GM12872 (cell line): ENCODE measurements at regions not wholly inside any gene's neighbourhood (a gene's known extent, or its start where the extent isn't known, plus 50 kb on each side); places are given as distances from the start of the nearest gene placed in this dataset.

Experiments
- TF ChIP-seq, protein P1 (sequence below): IDR thresholded peaks from 3 replicates; pipeline ENCODE4 v1.5.1; 2011; ENCODE audit warnings: low read depth, mild to moderate bottlenecking, low read length, moderate library complexity; ENCODE audit not compliant: insufficient read depth

DNA sequence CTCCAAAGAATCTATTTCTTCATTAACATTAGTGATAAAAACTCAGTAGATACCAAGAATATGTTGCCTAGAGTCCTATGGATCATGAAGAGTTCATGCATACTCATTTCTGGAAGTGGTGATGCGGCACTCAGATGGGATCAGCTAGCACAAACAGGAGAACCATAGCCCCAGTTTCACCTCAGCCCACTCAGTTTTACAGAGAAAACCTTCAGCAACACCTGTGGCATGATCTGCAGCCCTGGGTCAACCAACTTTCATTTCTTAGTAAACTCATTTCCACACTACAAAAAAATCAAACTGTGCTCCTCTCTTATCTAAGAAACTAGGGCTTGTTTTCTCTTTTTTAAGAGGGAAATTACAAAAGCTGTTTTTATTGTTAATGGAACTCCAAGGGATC is 569.4 kb downstream of the CCDC85A start:
- TF ChIP-seq, protein P1, sequence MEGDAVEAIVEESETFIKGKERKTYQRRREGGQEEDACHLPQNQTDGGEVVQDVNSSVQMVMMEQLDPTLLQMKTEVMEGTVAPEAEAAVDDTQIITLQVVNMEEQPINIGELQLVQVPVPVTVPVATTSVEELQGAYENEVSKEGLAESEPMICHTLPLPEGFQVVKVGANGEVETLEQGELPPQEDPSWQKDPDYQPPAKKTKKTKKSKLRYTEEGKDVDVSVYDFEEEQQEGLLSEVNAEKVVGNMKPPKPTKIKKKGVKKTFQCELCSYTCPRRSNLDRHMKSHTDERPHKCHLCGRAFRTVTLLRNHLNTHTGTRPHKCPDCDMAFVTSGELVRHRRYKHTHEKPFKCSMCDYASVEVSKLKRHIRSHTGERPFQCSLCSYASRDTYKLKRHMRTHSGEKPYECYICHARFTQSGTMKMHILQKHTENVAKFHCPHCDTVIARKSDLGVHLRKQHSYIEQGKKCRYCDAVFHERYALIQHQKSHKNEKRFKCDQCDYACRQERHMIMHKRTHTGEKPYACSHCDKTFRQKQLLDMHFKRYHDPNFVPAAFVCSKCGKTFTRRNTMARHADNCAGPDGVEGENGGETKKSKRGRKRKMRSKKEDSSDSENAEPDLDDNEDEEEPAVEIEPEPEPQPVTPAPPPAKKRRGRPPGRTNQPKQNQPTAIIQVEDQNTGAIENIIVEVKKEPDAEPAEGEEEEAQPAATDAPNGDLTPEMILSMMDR, result no peak

DNA sequence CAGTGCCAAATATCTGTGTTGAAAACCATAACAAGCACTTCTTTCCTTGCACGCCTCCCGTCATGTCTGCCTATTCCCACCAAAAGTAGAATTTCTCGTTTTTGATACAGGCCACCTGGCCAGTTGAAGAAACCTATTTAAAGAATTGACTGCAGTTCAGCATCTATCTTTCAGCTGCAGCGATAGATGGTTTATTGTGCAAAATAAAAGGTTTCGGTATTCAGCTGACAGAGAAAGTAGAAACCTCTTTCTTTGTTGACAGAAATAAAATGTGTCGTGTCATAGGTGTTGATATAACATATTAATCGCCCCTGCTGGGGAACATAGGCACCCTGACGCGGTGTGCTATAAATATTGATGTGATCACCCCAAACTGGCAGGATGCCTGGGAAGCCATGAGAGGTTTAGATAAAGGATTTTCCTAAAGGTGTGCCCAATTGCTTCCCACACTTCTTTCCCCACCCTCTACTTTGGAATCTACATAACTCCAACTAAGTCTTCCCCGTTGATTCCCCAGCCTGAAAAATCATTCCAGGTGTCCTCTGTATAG is 570.4 kb downstream of the CCDC85A start:
- TF ChIP-seq, protein P1, result no peak

DNA sequence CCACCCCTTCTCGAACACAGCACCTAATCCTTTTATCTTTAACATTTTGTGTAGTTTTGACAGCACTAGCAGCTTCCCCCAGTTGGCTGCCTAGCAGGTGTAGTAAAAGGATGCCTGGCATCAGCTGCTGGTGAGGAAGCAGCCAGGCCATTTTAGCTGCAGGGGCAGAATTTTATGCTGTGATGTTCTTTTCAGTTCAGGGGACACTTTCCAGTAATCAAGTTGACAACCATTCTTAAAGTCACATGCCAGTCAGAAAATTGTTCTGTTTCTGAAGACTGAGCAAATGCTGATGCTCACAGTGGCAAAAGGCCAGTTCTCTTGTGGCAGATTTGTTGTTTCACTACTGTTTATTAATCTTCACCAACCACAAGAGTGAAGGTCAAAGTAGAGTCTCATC is 570.8 kb downstream of the CCDC85A start:
- TF ChIP-seq, protein P1, result no peak

DNA sequence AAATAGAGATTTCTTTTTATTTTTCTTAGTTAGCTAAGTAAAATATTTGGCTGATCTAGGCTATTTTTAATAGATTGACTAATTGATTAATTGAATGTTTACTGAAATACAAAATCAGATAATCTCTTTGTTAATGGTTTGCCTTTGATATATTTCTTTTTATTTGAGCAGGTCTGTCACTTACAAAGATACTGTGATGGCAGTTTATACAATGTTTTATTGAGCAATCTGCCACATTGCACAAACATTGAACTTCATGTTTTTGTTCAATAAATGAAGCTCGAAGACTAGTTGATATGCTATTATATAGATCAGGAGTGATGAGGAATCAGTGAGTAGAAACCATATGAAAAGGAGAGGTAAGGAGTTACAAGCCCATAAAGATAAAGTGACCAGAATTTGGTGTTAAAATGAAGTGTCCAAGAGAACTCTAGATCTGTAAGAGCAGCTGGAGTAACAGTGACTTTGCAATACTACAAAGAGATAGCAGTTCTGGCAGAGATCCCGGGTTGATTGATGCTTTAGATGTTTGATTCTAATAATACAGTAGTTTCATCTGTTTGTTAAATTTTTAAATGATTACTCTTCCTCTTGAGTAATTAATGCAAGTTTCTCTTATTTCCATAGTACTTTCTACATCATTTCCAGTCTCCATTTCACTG is 574.2 kb downstream of the CCDC85A start:
- TF ChIP-seq, protein P1, result no peak

DNA sequence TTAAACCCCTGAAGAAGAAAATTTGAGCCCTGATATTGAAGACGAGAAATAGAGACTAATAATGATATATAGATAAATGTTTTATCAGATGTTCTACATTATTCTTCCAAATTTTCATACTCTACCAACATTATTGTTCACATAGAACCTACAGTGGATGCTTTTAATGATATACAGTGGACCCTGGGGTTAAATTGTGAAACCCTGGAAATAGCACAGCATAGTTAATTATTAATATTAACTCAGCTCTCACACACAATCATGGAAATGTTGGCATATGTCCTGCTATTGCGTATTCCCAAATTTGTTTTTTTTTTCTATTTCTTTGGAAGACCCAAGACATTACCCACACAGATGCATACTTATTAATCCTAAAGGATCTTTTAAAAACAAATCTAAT is 579.9 kb downstream of the CCDC85A start:
- TF ChIP-seq, protein P1, result no peak

DNA sequence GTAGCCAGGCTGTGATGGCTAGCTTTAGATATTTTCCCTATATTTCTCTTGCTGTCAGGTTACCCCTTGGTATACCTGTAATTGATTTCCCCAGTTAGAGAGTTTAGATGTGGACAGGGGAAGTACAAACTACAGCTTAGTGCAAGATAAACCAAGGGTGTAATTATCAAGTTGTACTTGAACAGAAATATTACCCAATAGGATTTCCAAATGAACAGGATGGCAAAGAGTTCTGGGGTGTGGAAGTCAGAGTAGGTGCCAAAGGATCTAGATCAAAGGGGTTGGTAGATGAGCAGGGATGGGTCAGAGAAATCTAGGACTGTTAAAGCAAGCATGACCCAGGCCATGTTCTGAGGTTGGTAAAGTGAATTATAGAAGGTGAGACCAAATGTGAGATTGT is 585.2 kb downstream of the CCDC85A start:
- TF ChIP-seq, protein P1, result no peak

DNA sequence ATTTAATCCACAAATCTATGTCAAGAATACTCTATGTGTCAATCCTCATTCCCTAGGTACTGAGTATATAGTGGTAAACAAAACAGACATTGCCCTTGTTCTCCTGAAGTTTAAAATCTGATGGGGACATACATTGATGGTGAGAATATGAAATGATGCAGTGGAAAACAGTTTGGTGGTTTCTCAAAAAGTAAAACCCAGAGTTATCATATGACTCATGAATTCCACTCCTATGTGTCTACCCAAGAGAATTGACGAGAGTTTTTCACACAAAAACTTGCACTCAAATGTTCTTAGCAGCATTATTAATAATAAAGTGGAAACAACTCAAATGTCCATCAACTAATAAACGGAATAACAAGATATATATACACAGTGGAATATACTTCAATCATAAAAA is 586.7 kb downstream of the CCDC85A start:
- TF ChIP-seq, protein P1, result no peak
